B cell (primary cell): ENCODE measurements at regions not wholly inside any gene's neighbourhood (a gene's known extent, or its start where the extent isn't known, plus 50 kb on each side); places are given as distances from the start of the nearest gene placed in this dataset.

Source experiments
- CTCF ChIP-seq: fragments of 200-600 bp; IDR thresholded peaks from one replicate; pipeline ENCODE4 v1.8.0; 2022; ENCODE audit warnings: antibody characterized with exemption, mild to moderate bottlenecking
- EZH2 ChIP-seq: IDR thresholded peaks from 2 replicates; pipeline ENCODE4 v1.6.1; 2012; ENCODE audit warnings: borderline replicate concordance, low read depth, mild to moderate bottlenecking, moderate library complexity, low read length; ENCODE audit not compliant: insufficient read depth, poor library complexity, severe bottlenecking

GRCh38 chr14:87271331-87271730 lies 721.7 kb downstream of the GALC start:
- TF ChIP-seq CTCF (no peak), EZH2 (no peak)
